ENCODE measurements at regions not wholly inside any gene's neighbourhood (a gene's known extent, or its start where the extent isn't known, plus 50 kb on each side); places are given as distances from the start of the nearest gene placed in this dataset.

- no peak for TF ChIP-seq CTCF (conservative IDR thresholded peaks at IDR 0.05; ENCODE audit: low read depth in 2 of 2)
- TF ChIP-seq EZH2 (IDR thresholded peaks at IDR 0.05; ENCODE audit: low read depth, unreplicated experiment) = no peak
- TF ChIP-seq POLR2AphosphoS5 (IDR thresholded peaks at IDR 0.05; ENCODE audit: low read depth) = no peak
- TF ChIP-seq EZH2phosphoT487 (IDR thresholded peaks at IDR 0.05; ENCODE audit: unreplicated experiment) = no peak
- TF ChIP-seq ZNF331 (CRISPR knock-in tag; IDR thresholded peaks at IDR 0.05; ENCODE audit: low read depth) = no peak
- TF ChIP-seq REST (IDR thresholded peaks at IDR 0.05; ENCODE audit: unreplicated experiment) = no peak
- no peak for TF ChIP-seq CREB1 (CRISPR knock-in tag; IDR thresholded peaks at IDR 0.05; ENCODE audit: low read depth)
- no peak for TF ChIP-seq ETS1 (IDR thresholded peaks at IDR 0.05)
- no peak for TF ChIP-seq STAT1 (IDR thresholded peaks at IDR 0.05; ENCODE audit: unreplicated experiment)
Observed at GRCh38 chr7:41529831-41530230, 173.1 kb downstream of the INHBA start.

All from GM23338 (cell line).